H9 (cell line): ENCODE measurements at regions not wholly inside any gene's neighbourhood (a gene's known extent, or its start where the extent isn't known, plus 50 kb on each side); places are given as distances from the start of the nearest gene placed in this dataset.

Experiments used
- DNase-seq: peaks from one replicate; pipeline ENCODE4 v3.0.0-alpha.2; 2017
- H2AFZ ChIP-seq: one replicate; pipeline ENCODE4 v1.6.1; 2013; ENCODE audit warnings: mild to moderate bottlenecking, low read length, control low read depth, moderate library complexity
- H2AK5ac ChIP-seq: 2 replicates; pipeline ENCODE4 v1.6.1; 2013; ENCODE audit warnings: low read length, control low read depth, mixed read lengths; ENCODE audit not compliant: insufficient read length
- H2BK120ac ChIP-seq: one replicate; pipeline ENCODE4 v1.6.1; 2013; ENCODE audit warnings: low read depth, mild to moderate bottlenecking, low read length, control low read depth, inconsistent platforms; ENCODE audit not compliant: poor library complexity, severe bottlenecking
- H2BK12ac ChIP-seq: 2 replicates; pipeline ENCODE4 v1.6.1; 2013; ENCODE audit warnings: low read length, control low read depth, mixed read lengths, low read depth; ENCODE audit not compliant: insufficient read length
- H2BK15ac ChIP-seq: 2 replicates; pipeline ENCODE4 v1.6.1; 2013; ENCODE audit warnings: low read depth, low read length, control low read depth
- H2BK20ac ChIP-seq: one replicate; pipeline ENCODE4 v1.6.1; 2013; ENCODE audit warnings: low read depth, mild to moderate bottlenecking, low read length, control low read depth, inconsistent platforms; ENCODE audit not compliant: poor library complexity, severe bottlenecking
- H2BK5ac ChIP-seq: 2 replicates; pipeline ENCODE4 v1.6.1; 2013; ENCODE audit warnings: low read length, control low read depth, mixed read lengths; ENCODE audit not compliant: insufficient read length
- H3K14ac ChIP-seq: 2 replicates; pipeline ENCODE4 v1.6.1; 2013; ENCODE audit warnings: low read length, control low read depth; ENCODE audit not compliant: insufficient read depth
- H3K18ac ChIP-seq: 2 replicates; pipeline ENCODE4 v1.6.1; 2013; ENCODE audit warnings: low read depth, mild to moderate bottlenecking, mixed read lengths, low read length, control low read depth; ENCODE audit not compliant: insufficient read length
- H3K23ac ChIP-seq: 2 replicates; pipeline ENCODE4 v1.6.1; 2013; ENCODE audit warnings: low read length, control low read depth, mixed read lengths, low read depth; ENCODE audit not compliant: insufficient read length
- H3K23me2 ChIP-seq: 2 replicates; pipeline ENCODE4 v1.6.1; 2013; ENCODE audit warnings: low read depth, mild to moderate bottlenecking, mixed read lengths, low read length, control low read depth; ENCODE audit not compliant: insufficient read length, poor library complexity, severe bottlenecking
- H3K27ac ChIP-seq: 2 replicates; pipeline ENCODE4 v1.5.1; 2013; ENCODE audit warnings: low read length, control low read depth, mixed read lengths, low read depth; ENCODE audit not compliant: insufficient read length
- H3K27me3 ChIP-seq: 2 replicates; pipeline ENCODE4 v1.6.1; 2013; ENCODE audit warnings: low read length, control low read depth, inconsistent platforms; ENCODE audit not compliant: insufficient read depth
- H3K4ac ChIP-seq: 2 replicates; pipeline ENCODE4 v1.6.1; 2013; ENCODE audit warnings: low read depth, mild to moderate bottlenecking, control low read depth, inconsistent platforms, low read length, moderate library complexity
- H3K4me1 ChIP-seq: 2 replicates; pipeline ENCODE4 v1.6.1; 2013; ENCODE audit warnings: low read length, control low read depth, inconsistent platforms; ENCODE audit not compliant: insufficient read depth
- H3K4me2 ChIP-seq: 2 replicates; pipeline ENCODE4 v1.6.1; 2013; ENCODE audit warnings: low read length, control low read depth, mixed read lengths; ENCODE audit not compliant: insufficient read length, insufficient read depth
- H3K56ac ChIP-seq: 2 replicates; pipeline ENCODE4 v1.6.1; 2013; ENCODE audit warnings: low read depth, mild to moderate bottlenecking, mixed read lengths, low read length, control low read depth; ENCODE audit not compliant: insufficient read length
- H3K79me1 ChIP-seq: 2 replicates; pipeline ENCODE4 v1.6.1; 2013; ENCODE audit warnings: low read depth, mild to moderate bottlenecking, moderate library complexity, low read length, control low read depth, inconsistent platforms; ENCODE audit not compliant: insufficient read depth, poor library complexity, severe bottlenecking
- H3K79me2 ChIP-seq: 2 replicates; pipeline ENCODE4 v1.6.1; 2013; ENCODE audit warnings: low read length, control low read depth, inconsistent platforms; ENCODE audit not compliant: insufficient read depth
- H3K9ac ChIP-seq: 2 replicates; pipeline ENCODE4 v1.6.1; 2013; ENCODE audit warnings: low read length, control low read depth, mixed read lengths; ENCODE audit not compliant: insufficient read length; ENCODE audit errors: extremely low read depth
- H3K9me3 ChIP-seq: one replicate; pipeline ENCODE4 v1.6.1; 2013; ENCODE audit warnings: low read depth, low read length, inconsistent platforms; ENCODE audit not compliant: control insufficient read depth
- H3T11ph ChIP-seq: one replicate; pipeline ENCODE4 v1.6.1; 2013; ENCODE audit warnings: mild to moderate bottlenecking, low read length, control low read depth, inconsistent platforms
- H4K20me1 ChIP-seq: one replicate; pipeline ENCODE4 v1.6.1; 2013; ENCODE audit not compliant: control insufficient read depth, insufficient read length, insufficient read depth
- H4K5ac ChIP-seq: 2 replicates; pipeline ENCODE4 v1.6.1; 2013; ENCODE audit warnings: low read depth, mild to moderate bottlenecking, mixed read lengths, low read length, control low read depth; ENCODE audit not compliant: insufficient read length
- H4K8ac ChIP-seq: replicated peaks from 2 replicates; pipeline ENCODE4 v1.6.1; 2013; ENCODE audit warnings: low read length, control low read depth, mixed read lengths, low read depth; ENCODE audit not compliant: insufficient read length
- H4K91ac ChIP-seq: 2 replicates; pipeline ENCODE4 v1.6.1; 2013; ENCODE audit warnings: low read depth, mild to moderate bottlenecking, moderate library complexity, mixed read lengths, low read length, control low read depth; ENCODE audit not compliant: insufficient read length
- H3K27ac Mint-ChIP-seq, 3 experiments: 2 replicates in 2 of 3; 3 replicates in 1 of 3; pipeline ENCODE4 v1.8.0; 2020 to 2021; ENCODE audit warnings: mixed read lengths in 3 of 3, mild to moderate bottlenecking in 1 of 3, moderate library complexity in 1 of 3
- H3K27me3 Mint-ChIP-seq: 2 replicates; pipeline ENCODE4 v1.8.0; 2021; ENCODE audit warnings: low read depth, mild to moderate bottlenecking, moderate library complexity, mixed read lengths
- H3K36me3 Mint-ChIP-seq, 3 experiments: 2 replicates in 2 of 3; 3 replicates in 1 of 3; pipeline ENCODE4 v1.8.0; 2020 to 2021; ENCODE audit warnings: low read depth in 3 of 3, mixed read lengths in 3 of 3; ENCODE audit not compliant: insufficient read depth in 1 of 3
- H3K4me1 Mint-ChIP-seq, 2 experiments: 2 replicates each; pipeline ENCODE4 v1.8.0; 2020; ENCODE audit warnings: mixed read lengths in 2 of 2
- H3K4me3 Mint-ChIP-seq, 2 experiments: 2 replicates in 1 of 2; 3 replicates in 1 of 2; pipeline ENCODE4 v1.8.0; 2020 to 2021; ENCODE audit warnings: mild to moderate bottlenecking in 2 of 2, mixed read lengths in 2 of 2, moderate library complexity in 1 of 2
- H3K9me3 Mint-ChIP-seq, 2 experiments: 2 replicates in 1 of 2; 3 replicates in 1 of 2; pipeline ENCODE4 v1.8.0; 2020; ENCODE audit warnings: mild to moderate bottlenecking in 2 of 2, mixed read lengths in 2 of 2, moderate library complexity in 1 of 2
- WGBS: extraction: QIAGEN DNeasy Blood & Tissue Kit; methylation state at CpG from one replicate; pipeline ENCODE4 v1.1.7; 2013; ENCODE audit warnings: missing lambda C conversion rate, low lambda C conversion rate, mixed read lengths; ENCODE audit not compliant: insufficient read length; ENCODE audit errors: extremely low coverage; 5-methylcytosine and 5-hydroxymethylcytosine counted together
- TF ChIP-seq, protein P1 (sequence below): fragments of 200-600 bp; sonication (generic); conservative IDR thresholded peaks from 3 replicates; pipeline ENCODE4 v1.8.0; 2021; ENCODE audit warnings: antibody characterized with exemption, mild to moderate bottlenecking

DNA sequence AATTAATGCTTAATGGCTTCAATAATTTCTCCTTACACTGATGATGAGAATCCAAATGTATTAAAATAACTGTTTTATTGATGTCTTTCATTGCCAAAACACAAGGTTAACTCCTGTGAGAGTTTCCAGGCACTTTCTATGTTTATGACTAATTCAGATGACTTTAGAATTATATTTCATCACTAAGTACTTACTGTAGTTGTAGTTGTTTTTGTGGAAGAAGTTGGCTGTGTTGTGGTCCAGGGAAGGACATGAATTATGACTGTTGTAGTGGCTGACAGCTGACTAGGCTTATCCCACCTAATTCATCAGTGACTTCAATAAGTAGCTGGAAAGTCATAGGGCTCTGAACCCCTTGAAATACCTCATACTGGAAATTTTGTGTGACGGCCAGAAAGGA lies 254.8 kb downstream of the HGF start:
- no peak overlapping the region for H3K9ac ChIP-seq
- H3T11ph ChIP-seq = no peak overlapping the region
- H3K18ac ChIP-seq = no peak overlapping the region
- Mint-ChIP-seq H3K4me3 (no peak overlapping the region), H3K36me3 (no peaks in the 10 kb centered on the region; a peak in 1 of 7 replicates), H3K27ac (no peak overlapping the region), H3K4me1 (no peaks in the 10 kb centered on the region), H3K27me3 (no peaks in the 10 kb centered on the region), H3K9me3 (peaks cover 3 to 4% of the 10 kb centered on the region in 2 experiments; a peak in 2 of 5 replicates)
- no peak overlapping the region for H4K91ac ChIP-seq
- H3K4me2 ChIP-seq = no peak overlapping the region
- H2AFZ ChIP-seq = no peak overlapping the region
- no peak overlapping the region for H2BK20ac ChIP-seq
- no peak overlapping the region for H2AK5ac ChIP-seq
- no peaks in the 10 kb centered on the region for H3K23me2 ChIP-seq
- no peak overlapping the region for H4K8ac ChIP-seq
- no peak overlapping the region for H2BK15ac ChIP-seq
- no peak overlapping the region for H2BK5ac ChIP-seq
- WGBS = no CpG with 5 or more reads among the region's 1 CpG
- H4K5ac ChIP-seq = no peak overlapping the region
- no peak overlapping the region for H3K56ac ChIP-seq
- no peaks in the 10 kb centered on the region for H3K79me1 ChIP-seq
- no peaks in the 10 kb centered on the region for H4K20me1 ChIP-seq
- TF ChIP-seq, protein P1, sequence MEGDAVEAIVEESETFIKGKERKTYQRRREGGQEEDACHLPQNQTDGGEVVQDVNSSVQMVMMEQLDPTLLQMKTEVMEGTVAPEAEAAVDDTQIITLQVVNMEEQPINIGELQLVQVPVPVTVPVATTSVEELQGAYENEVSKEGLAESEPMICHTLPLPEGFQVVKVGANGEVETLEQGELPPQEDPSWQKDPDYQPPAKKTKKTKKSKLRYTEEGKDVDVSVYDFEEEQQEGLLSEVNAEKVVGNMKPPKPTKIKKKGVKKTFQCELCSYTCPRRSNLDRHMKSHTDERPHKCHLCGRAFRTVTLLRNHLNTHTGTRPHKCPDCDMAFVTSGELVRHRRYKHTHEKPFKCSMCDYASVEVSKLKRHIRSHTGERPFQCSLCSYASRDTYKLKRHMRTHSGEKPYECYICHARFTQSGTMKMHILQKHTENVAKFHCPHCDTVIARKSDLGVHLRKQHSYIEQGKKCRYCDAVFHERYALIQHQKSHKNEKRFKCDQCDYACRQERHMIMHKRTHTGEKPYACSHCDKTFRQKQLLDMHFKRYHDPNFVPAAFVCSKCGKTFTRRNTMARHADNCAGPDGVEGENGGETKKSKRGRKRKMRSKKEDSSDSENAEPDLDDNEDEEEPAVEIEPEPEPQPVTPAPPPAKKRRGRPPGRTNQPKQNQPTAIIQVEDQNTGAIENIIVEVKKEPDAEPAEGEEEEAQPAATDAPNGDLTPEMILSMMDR = no peak
- H2BK120ac ChIP-seq = no peak overlapping the region
- H3K79me2 ChIP-seq = no peaks in the 10 kb centered on the region
- no peak overlapping the region for H3K27ac ChIP-seq
- DNase-seq = no peak
- H3K9me3 ChIP-seq = no peaks in the 10 kb centered on the region
- no peak overlapping the region for H2BK12ac ChIP-seq
- no peak overlapping the region for H3K4ac ChIP-seq
- no peak overlapping the region for H3K14ac ChIP-seq
- no peaks in the 10 kb centered on the region for H3K27me3 ChIP-seq
- no peaks in the 10 kb centered on the region for H3K4me1 ChIP-seq
- no peak overlapping the region for H3K23ac ChIP-seq
